ENCODE measurements at regions not wholly inside any gene's neighbourhood (a gene's known extent, or its start where the extent isn't known, plus 50 kb on each side); places are given as distances from the start of the nearest gene placed in this dataset.

DNA sequence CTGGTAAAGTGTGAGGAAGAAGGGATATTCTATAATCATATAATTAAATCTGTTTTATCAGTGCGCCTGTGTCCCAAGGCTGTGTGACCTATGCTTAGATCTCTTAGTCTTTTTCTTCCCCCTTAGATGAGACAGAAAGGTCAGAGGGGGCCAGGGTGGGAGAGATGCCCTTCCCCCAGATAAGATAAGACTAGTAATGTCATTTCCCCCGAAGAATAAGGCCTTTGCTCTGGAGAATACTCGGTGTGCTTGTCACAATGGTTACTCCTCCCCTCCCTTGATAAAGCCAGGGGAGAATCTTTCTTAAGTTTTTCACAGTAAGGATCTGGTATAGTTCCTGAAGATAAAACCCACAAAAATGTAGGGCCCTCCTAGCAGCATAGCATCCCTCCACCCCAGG is 1041.8 kb downstream of the SORCS3 start:
- TF ChIP-seq, protein P1, sequence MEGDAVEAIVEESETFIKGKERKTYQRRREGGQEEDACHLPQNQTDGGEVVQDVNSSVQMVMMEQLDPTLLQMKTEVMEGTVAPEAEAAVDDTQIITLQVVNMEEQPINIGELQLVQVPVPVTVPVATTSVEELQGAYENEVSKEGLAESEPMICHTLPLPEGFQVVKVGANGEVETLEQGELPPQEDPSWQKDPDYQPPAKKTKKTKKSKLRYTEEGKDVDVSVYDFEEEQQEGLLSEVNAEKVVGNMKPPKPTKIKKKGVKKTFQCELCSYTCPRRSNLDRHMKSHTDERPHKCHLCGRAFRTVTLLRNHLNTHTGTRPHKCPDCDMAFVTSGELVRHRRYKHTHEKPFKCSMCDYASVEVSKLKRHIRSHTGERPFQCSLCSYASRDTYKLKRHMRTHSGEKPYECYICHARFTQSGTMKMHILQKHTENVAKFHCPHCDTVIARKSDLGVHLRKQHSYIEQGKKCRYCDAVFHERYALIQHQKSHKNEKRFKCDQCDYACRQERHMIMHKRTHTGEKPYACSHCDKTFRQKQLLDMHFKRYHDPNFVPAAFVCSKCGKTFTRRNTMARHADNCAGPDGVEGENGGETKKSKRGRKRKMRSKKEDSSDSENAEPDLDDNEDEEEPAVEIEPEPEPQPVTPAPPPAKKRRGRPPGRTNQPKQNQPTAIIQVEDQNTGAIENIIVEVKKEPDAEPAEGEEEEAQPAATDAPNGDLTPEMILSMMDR (IDR thresholded peaks at IDR 0.05; ENCODE audit: poor library complexity): no peak
- TF ChIP-seq EZH2phosphoT487 (IDR thresholded peaks at IDR 0.05; ENCODE audit: low read depth, severe bottlenecking, unreplicated experiment): no peak
